Nephron progenitor cell (in vitro differentiated cells): ENCODE measurements at regions not wholly inside any gene's neighbourhood (a gene's known extent, or its start where the extent isn't known, plus 50 kb on each side); places are given as distances from the start of the nearest gene placed in this dataset.

Experiments used
- DNase-seq: peaks from one replicate; pipeline ENCODE4 v3.0.0; 2021
- H3K27ac Mint-ChIP-seq: 2 replicates; pipeline ENCODE4 v1.8.0; 2021; ENCODE audit warnings: mild to moderate bottlenecking, moderate library complexity, mixed read lengths
- H3K27me3 Mint-ChIP-seq: 2 replicates; pipeline ENCODE4 v1.8.0; 2021; ENCODE audit warnings: mild to moderate bottlenecking, low read depth, mixed read lengths; ENCODE audit not compliant: poor library complexity
- H3K36me3 Mint-ChIP-seq: 2 replicates; pipeline ENCODE4 v1.8.0; 2021; ENCODE audit warnings: low read depth, mixed read lengths
- H3K4me1 Mint-ChIP-seq: 2 replicates; pipeline ENCODE4 v1.8.0; 2021; ENCODE audit warnings: mixed read lengths
- H3K4me3 Mint-ChIP-seq: 2 replicates; pipeline ENCODE4 v1.8.0; 2021; ENCODE audit warnings: mild to moderate bottlenecking, moderate library complexity, mixed read lengths
- H3K9me3 Mint-ChIP-seq: 2 replicates; pipeline ENCODE4 v1.8.0; 2021; ENCODE audit warnings: mild to moderate bottlenecking, moderate library complexity, mixed read lengths
- CTCF ChIP-seq: fragments of 200-600 bp; sonication (generic); IDR thresholded peaks from 2 replicates; pipeline ENCODE4 v1.5.0; 2021; ENCODE audit warnings: antibody characterized with exemption

- H3K27me3 Mint-ChIP-seq = no peaks in the 10 kb centered on the region
- no peaks in the 10 kb centered on the region for H3K36me3 Mint-ChIP-seq
- H3K4me3 Mint-ChIP-seq = peak overlapping the region; percentile 2
- no peak overlapping the region for H3K27ac Mint-ChIP-seq
- no peak for DNase-seq
- peaks cover 44% of the 10 kb centered on the region for H3K4me1 Mint-ChIP-seq
- TF ChIP-seq CTCF = no peak
- H3K9me3 Mint-ChIP-seq = no peaks in the 10 kb centered on the region
Observed at GRCh38 chr7:130912862-130913638, 179.0 kb upstream of the KLF14 start.

- Mint-ChIP-seq H3K36me3 (no peaks in the 10 kb centered on the region), H3K27ac (no peak overlapping the region), H3K4me1 (peaks cover 49% of the 10 kb centered on the region), H3K4me3 (no peak overlapping the region), H3K9me3 (no peaks in the 10 kb centered on the region), H3K27me3 (no peaks in the 10 kb centered on the region)
- TF ChIP-seq CTCF = no peak
- no peak for DNase-seq
Observed at GRCh38 chr7:130913639-130914553, 179.9 kb upstream of the KLF14 start.

- TF ChIP-seq CTCF = no peak
- H3K36me3 Mint-ChIP-seq = no peaks in the 10 kb centered on the region
- peaks cover 49% of the 10 kb centered on the region for H3K4me1 Mint-ChIP-seq
- H3K27ac Mint-ChIP-seq = no peak overlapping the region
- no peak overlapping the region for H3K4me3 Mint-ChIP-seq
- no peak for DNase-seq
- H3K27me3 Mint-ChIP-seq = no peaks in the 10 kb centered on the region
- no peaks in the 10 kb centered on the region for H3K9me3 Mint-ChIP-seq
Observed at GRCh38 chr7:130914554-130915294, 180.7 kb upstream of the KLF14 start.

GRCh38 chr7:130917669-130918128 lies 183.7 kb upstream of the KLF14 start:
- Mint-ChIP-seq H3K9me3 (no peaks in the 10 kb centered on the region), H3K4me3 (no peak overlapping the region), H3K27me3 (no peaks in the 10 kb centered on the region), H3K27ac (no peak overlapping the region), H3K36me3 (no peaks in the 10 kb centered on the region), H3K4me1 (peaks cover 62% of the 10 kb centered on the region)
- no peak for DNase-seq
- no peak for TF ChIP-seq CTCF

GRCh38 chr7:130918129-130919052 lies 184.4 kb upstream of the KLF14 start:
- Mint-ChIP-seq H3K36me3 (no peaks in the 10 kb centered on the region), H3K9me3 (no peaks in the 10 kb centered on the region), H3K4me3 (no peak overlapping the region), H3K27ac (no peak overlapping the region), H3K4me1 (peaks cover 60% of the 10 kb centered on the region), H3K27me3 (no peaks in the 10 kb centered on the region)
- TF ChIP-seq CTCF = no peak
- DNase-seq = no peak
